SK-N-SH treated with all-trans-retinoic acid at 6 μM for 48 hours (cell line): ENCODE measurements at regions not wholly inside any gene's neighbourhood (a gene's known extent, or its start where the extent isn't known, plus 50 kb on each side); places are given as distances from the start of the nearest gene placed in this dataset.

ENCODE experiments used
- ATAC-seq: fragments of 200-7000 bp; cut with Tn5 transposase; 3 replicates; pipeline ENCODE4 v1.9.1; 2020; ENCODE audit warnings: mild to moderate bottlenecking, moderate library complexity
- ARNTL ChIP-seq: fragments of 450-650 bp; formaldehyde crosslinking; IDR thresholded peaks from 2 replicates; pipeline ENCODE4 v1.5.0; 2020; ENCODE audit warnings: low read depth, mild to moderate bottlenecking, moderate library complexity, borderline replicate concordance
- BACH2 ChIP-seq: fragments of 250-450 bp; sonication (Bioruptor Pico); IDR thresholded peaks from 2 replicates; pipeline ENCODE4 v1.9.0; 2021; ENCODE audit warnings: mild to moderate bottlenecking, borderline replicate concordance
- CSDC2 ChIP-seq: fragments of 250-450 bp; sonication (Bioruptor Pico); IDR thresholded peaks from 2 replicates; pipeline ENCODE4 v1.5.0; 2020; ENCODE audit warnings: mild to moderate bottlenecking, moderate library complexity
- GLIS3 ChIP-seq: fragments of 250-450 bp; sonication (Bioruptor Pico); IDR thresholded peaks from 2 replicates; pipeline ENCODE4 v1.5.0; 2020; ENCODE audit warnings: mild to moderate bottlenecking, moderate library complexity
- ISL1 ChIP-seq: fragments of 250-450 bp; sonication (Bioruptor Pico); IDR thresholded peaks from 2 replicates; pipeline ENCODE4 v2.1.2; 2022; ENCODE audit warnings: mild to moderate bottlenecking, moderate library complexity
- OSR1 ChIP-seq: fragments of 250-450 bp; sonication (Bioruptor Pico); IDR thresholded peaks from 2 replicates; pipeline ENCODE4 v1.8.0; 2022; ENCODE audit warnings: moderate library complexity, mild to moderate bottlenecking, inconsistent platforms
- PPARA ChIP-seq: fragments of 250-450 bp; sonication (Bioruptor Pico); IDR thresholded peaks from 2 replicates; pipeline ENCODE4 v1.5.0; 2020; ENCODE audit warnings: mild to moderate bottlenecking, borderline replicate concordance
- RARB ChIP-seq: fragments of 250-450 bp; sonication (Bioruptor Pico); IDR thresholded peaks from 2 replicates; pipeline ENCODE4 v1.8.0; 2021; ENCODE audit warnings: mild to moderate bottlenecking, moderate library complexity
- SNAI2 ChIP-seq: fragments of 250-450 bp; sonication (Bioruptor Pico); IDR thresholded peaks from 2 replicates; pipeline ENCODE4 v1.5.0; 2020; ENCODE audit warnings: mild to moderate bottlenecking, moderate library complexity
- TOX ChIP-seq: fragments of 250-450 bp; sonication (Bioruptor Pico); IDR thresholded peaks from 2 replicates; pipeline ENCODE4 v1.8.0; 2021; ENCODE audit warnings: mild to moderate bottlenecking, moderate library complexity, borderline replicate concordance
- TSHZ2 ChIP-seq: fragments of 250-450 bp; sonication (Bioruptor Pico); IDR thresholded peaks from 2 replicates; pipeline ENCODE4 v1.5.0; 2020; ENCODE audit warnings: mild to moderate bottlenecking, moderate library complexity
- ZC3H10 ChIP-seq: fragments of 250-450 bp; sonication (Bioruptor Pico); IDR thresholded peaks from 2 replicates; pipeline ENCODE4 v1.5.1; 2021; ENCODE audit warnings: mild to moderate bottlenecking, moderate library complexity
- ZFP3 ChIP-seq: fragments of 250-450 bp; sonication (Bioruptor Pico); IDR thresholded peaks from 2 replicates; pipeline ENCODE4 v1.5.0; 2020; ENCODE audit warnings: mild to moderate bottlenecking, moderate library complexity
- ZFP30 ChIP-seq: fragments of 450-650 bp; formaldehyde crosslinking; IDR thresholded peaks from 2 replicates; pipeline ENCODE4 v1.5.0; 2022; ENCODE audit warnings: mild to moderate bottlenecking, moderate library complexity
- ZNF565 ChIP-seq: fragments of 450-650 bp; formaldehyde crosslinking; conservative IDR thresholded peaks from 2 replicates; pipeline ENCODE4 v1.5.0; 2020; ENCODE audit warnings: low read depth, mild to moderate bottlenecking, moderate library complexity
- ZNF70 ChIP-seq: fragments of 450-650 bp; formaldehyde crosslinking; IDR thresholded peaks from 2 replicates; pipeline ENCODE4 v1.5.0; 2020; ENCODE audit warnings: mild to moderate bottlenecking, moderate library complexity
- ZNF8 ChIP-seq: fragments of 450-650 bp; formaldehyde crosslinking; IDR thresholded peaks from 2 replicates; pipeline ENCODE4 v1.5.0; 2020; ENCODE audit warnings: mild to moderate bottlenecking, moderate library complexity
- TF ChIP-seq, protein P1 (sequence below): fragments of 250-450 bp; sonication (Bioruptor Pico); IDR thresholded peaks from 2 replicates; pipeline ENCODE4 v1.8.0; 2021; ENCODE audit warnings: low read depth, mild to moderate bottlenecking, moderate library complexity, borderline replicate concordance
- TF ChIP-seq, protein P2 (sequence below): fragments of 250-450 bp; sonication (Bioruptor Pico); IDR thresholded peaks from 2 replicates; pipeline ENCODE4 v1.8.0; 2020; ENCODE audit warnings: mild to moderate bottlenecking, moderate library complexity, borderline replicate concordance
- TF ChIP-seq, protein P3 (sequence below): fragments of 250-450 bp; sonication (Bioruptor Pico); IDR thresholded peaks from 2 replicates; pipeline ENCODE4 v1.5.1; 2020; ENCODE audit warnings: low read depth, mild to moderate bottlenecking, moderate library complexity

- TF ChIP-seq ZNF8 (CRISPR knock-in tag) (no peak), ARNTL (no peak), BACH2 (CRISPR knock-in tag) (no peak), ZC3H10 (CRISPR knock-in tag) (no peak), CSDC2 (CRISPR knock-in tag) (no peak), RARB (no peak), ISL1 (CRISPR knock-in tag) (no peak), TSHZ2 (no peak), PPARA (CRISPR knock-in tag) (no peak), TOX (CRISPR knock-in tag) (no peak), ZNF565 (CRISPR knock-in tag) (no peak), ZFP3 (CRISPR knock-in tag) (no peak)
- TF ChIP-seq, protein P1, sequence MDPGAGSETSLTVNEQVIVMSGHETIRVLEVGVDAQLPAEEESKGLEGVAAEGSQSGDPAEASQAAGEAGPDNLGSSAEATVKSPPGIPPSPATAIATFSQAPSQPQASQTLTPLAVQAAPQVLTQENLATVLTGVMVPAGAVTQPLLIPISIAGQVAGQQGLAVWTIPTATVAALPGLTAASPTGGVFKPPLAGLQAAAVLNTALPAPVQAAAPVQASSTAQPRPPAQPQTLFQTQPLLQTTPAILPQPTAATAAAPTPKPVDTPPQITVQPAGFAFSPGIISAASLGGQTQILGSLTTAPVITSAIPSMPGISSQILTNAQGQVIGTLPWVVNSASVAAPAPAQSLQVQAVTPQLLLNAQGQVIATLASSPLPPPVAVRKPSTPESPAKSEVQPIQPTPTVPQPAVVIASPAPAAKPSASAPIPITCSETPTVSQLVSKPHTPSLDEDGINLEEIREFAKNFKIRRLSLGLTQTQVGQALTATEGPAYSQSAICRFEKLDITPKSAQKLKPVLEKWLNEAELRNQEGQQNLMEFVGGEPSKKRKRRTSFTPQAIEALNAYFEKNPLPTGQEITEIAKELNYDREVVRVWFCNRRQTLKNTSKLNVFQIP (CRISPR knock-in tag): no peak
- TF ChIP-seq, protein P2, sequence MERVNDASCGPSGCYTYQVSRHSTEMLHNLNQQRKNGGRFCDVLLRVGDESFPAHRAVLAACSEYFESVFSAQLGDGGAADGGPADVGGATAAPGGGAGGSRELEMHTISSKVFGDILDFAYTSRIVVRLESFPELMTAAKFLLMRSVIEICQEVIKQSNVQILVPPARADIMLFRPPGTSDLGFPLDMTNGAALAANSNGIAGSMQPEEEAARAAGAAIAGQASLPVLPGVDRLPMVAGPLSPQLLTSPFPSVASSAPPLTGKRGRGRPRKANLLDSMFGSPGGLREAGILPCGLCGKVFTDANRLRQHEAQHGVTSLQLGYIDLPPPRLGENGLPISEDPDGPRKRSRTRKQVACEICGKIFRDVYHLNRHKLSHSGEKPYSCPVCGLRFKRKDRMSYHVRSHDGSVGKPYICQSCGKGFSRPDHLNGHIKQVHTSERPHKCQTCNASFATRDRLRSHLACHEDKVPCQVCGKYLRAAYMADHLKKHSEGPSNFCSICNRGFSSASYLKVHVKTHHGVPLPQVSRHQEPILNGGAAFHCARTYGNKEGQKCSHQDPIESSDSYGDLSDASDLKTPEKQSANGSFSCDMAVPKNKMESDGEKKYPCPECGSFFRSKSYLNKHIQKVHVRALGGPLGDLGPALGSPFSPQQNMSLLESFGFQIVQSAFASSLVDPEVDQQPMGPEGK: no peak
- TF ChIP-seq, protein P3, sequence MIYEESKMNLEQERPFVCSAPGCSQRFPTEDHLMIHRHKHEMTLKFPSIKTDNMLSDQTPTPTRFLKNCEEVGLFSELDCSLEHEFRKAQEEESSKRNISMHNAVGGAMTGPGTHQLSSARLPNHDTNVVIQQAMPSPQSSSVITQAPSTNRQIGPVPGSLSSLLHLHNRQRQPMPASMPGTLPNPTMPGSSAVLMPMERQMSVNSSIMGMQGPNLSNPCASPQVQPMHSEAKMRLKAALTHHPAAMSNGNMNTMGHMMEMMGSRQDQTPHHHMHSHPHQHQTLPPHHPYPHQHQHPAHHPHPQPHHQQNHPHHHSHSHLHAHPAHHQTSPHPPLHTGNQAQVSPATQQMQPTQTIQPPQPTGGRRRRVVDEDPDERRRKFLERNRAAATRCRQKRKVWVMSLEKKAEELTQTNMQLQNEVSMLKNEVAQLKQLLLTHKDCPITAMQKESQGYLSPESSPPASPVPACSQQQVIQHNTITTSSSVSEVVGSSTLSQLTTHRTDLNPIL (CRISPR knock-in tag): no peak
- ATAC-seq: no peak
These were observed 76.4 kb upstream of the DSCAM start for GRCh38 chr21:40923407-40923806.

DNA sequence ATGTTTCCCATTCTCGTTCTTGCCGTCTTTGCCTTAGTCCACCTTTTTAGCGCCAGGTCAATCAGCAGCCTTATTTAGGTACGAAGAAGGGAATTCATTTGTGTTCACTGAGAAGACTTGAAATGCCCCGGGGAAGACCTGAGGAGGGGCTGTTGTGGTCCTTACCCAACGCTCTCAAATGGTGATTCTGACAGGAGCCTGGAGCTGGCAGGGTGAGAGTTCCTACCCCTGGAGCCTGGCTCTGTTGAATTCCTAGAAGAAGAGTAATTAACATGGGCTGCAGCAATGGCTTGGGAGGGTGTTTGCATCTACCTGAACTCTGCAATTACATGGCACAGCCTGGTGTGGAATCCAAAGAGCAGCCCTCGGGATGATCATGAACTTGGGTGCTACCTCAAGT, 76.9 kb upstream of the DSCAM start:
- ATAC-seq: no peak
- TF ChIP-seq PPARA (CRISPR knock-in tag): no peak
- TF ChIP-seq ZNF8 (CRISPR knock-in tag): no peak
- TF ChIP-seq ZNF565 (CRISPR knock-in tag): no peak
- no peak for TF ChIP-seq ZFP30 (CRISPR knock-in tag)
- TF ChIP-seq SNAI2 (CRISPR knock-in tag): no peak
- TF ChIP-seq ZFP3 (CRISPR knock-in tag): no peak
- TF ChIP-seq, protein P3 (CRISPR knock-in tag): no peak
- TF ChIP-seq OSR1 (CRISPR knock-in tag): no peak
- TF ChIP-seq, protein P1 (CRISPR knock-in tag): no peak
- no peak for TF ChIP-seq TOX (CRISPR knock-in tag)
- TF ChIP-seq TSHZ2: no peak
- TF ChIP-seq ZC3H10 (CRISPR knock-in tag): no peak
- TF ChIP-seq, protein P2: no peak
- TF ChIP-seq CSDC2 (CRISPR knock-in tag): no peak
- TF ChIP-seq GLIS3: no peak
- no peak for TF ChIP-seq ZNF70 (CRISPR knock-in tag)
